A673 (cell line): ENCODE measurements at regions not wholly inside any gene's neighbourhood (a gene's known extent, or its start where the extent isn't known, plus 50 kb on each side); places are given as distances from the start of the nearest gene placed in this dataset.
"Not testable (repeated sequence)": the region's sequence is repeated elsewhere in the genome, so short reads cannot be mapped to it uniquely, and the experiment has no call there.

ENCODE experiments used
- BruUV-seq: library from RNA; stranded (reverse); fragments of 400-500 nt; replicated peaks from 2 replicates; lab custom pipeline; 2021; lab: Mats Ljungman, UMichigan
- CTCF ChIA-PET: fragments of 300-600 bp; sonication (Branson Sonifier 250); formaldehyde crosslinking; loops from one replicate; lab custom pipeline; 2022; ENCODE audit warnings: antibody characterized with exemption; lab: Charles Lee
- POLR2A ChIA-PET: fragments of 300-600 bp; sonication (Branson Sonifier 250); formaldehyde crosslinking; loops from one replicate; lab custom pipeline; 2022; ENCODE audit warnings: antibody characterized with exemption; ENCODE audit not compliant: low non-redundant PET; lab: Charles Lee
- DNase-seq: peaks from one replicate; pipeline ENCODE4 v3.0.0-alpha.2; 2015; ENCODE audit warnings: low spot score
- H3K27ac ChIP-seq: fragments of 200-600 bp; sonication (generic); 2 replicates; pipeline ENCODE4 v1.5.1; 2016; ENCODE audit warnings: mixed run types, low read depth, mild to moderate bottlenecking, mixed read lengths, antibody characterized with exemption, low read length; ENCODE audit not compliant: poor library complexity, severe bottlenecking
- H3K27me3 ChIP-seq: fragments of 200-600 bp; sonication (generic); replicated peaks from 2 replicates; pipeline ENCODE4 v1.6.1; 2017; ENCODE audit warnings: mixed run types, low read depth, mild to moderate bottlenecking, mixed read lengths, antibody characterized with exemption, low read length; ENCODE audit not compliant: insufficient read depth, poor library complexity
- H3K36me3 ChIP-seq: fragments of 200-600 bp; sonication (generic); 2 replicates; pipeline ENCODE4 v1.6.1; 2016; ENCODE audit warnings: mixed run types, mild to moderate bottlenecking, mixed read lengths, antibody characterized with exemption, low read length; ENCODE audit not compliant: insufficient read depth, poor library complexity, severe bottlenecking
- H3K4me1 ChIP-seq: fragments of 200-600 bp; sonication (generic); 2 replicates; pipeline ENCODE4 v1.6.1; 2017; ENCODE audit warnings: mixed run types, mild to moderate bottlenecking, mixed read lengths, antibody characterized with exemption, low read length; ENCODE audit not compliant: insufficient read depth, poor library complexity, severe bottlenecking
- H3K4me3 ChIP-seq: fragments of 200-600 bp; sonication (generic); 2 replicates; pipeline ENCODE4 v1.5.1; 2016; ENCODE audit warnings: low read depth, mixed run types, mild to moderate bottlenecking, mixed read lengths, low read length; ENCODE audit not compliant: poor library complexity, severe bottlenecking
- H3K9me3 ChIP-seq: fragments of 200-600 bp; sonication (generic); 2 replicates; pipeline ENCODE4 v1.6.1; 2016; ENCODE audit warnings: mixed run types, low read depth, mild to moderate bottlenecking, mixed read lengths, antibody characterized with exemption, low read length; ENCODE audit not compliant: poor library complexity, severe bottlenecking
- CTCF ChIP-seq: fragments of 300-800, 200-600 bp; sonication (generic); conservative IDR thresholded peaks from 2 replicates; pipeline ENCODE4 v1.5.1; 2017; ENCODE audit warnings: low read depth, mild to moderate bottlenecking, antibody characterized with exemption, low read length, moderate library complexity, mixed read lengths
- intact Hi-C: fragments of 100-400 bp; cut with micrococcal nuclease; formaldehyde crosslinking; loops from one replicate; pipeline ENCODE4 v1.10.0; 2022; ENCODE audit not compliant: unreplicated experiment

DNA sequence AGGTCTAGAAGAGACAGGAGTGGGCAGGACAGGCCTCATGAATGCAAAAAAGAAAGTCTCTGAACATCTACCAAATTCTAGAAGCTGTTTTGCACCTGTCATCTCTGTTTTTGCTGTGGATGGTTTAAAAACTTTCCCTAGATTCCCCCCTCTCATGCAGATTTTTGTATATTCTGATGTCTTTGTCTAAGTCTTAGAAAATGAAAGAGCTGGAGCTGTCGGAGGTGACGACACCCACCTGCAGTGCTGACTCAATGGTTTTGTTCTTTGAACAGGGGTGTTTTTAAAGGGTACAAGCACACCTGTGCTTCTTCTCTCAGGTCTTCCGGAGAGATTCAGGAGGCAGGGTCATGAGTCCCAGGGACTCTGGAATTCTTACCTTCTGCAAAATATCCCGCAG is 128.2 kb upstream of the ALDH3B2 start:
- H3K27ac ChIP-seq, H3K4me1 ChIP-seq, H3K9me3 ChIP-seq, DNase-seq, CTCF ChIA-PET, BruUV-seq, H3K36me3 ChIP-seq, H3K4me3 ChIP-seq, POLR2A ChIA-PET, H3K27me3 ChIP-seq: not testable (repeated sequence)
- intact Hi-C loops: loop anchor here (5.0 kb wide), 1 partner anchor 170 kb away; no protein-coding TSS in a partner anchor

GRCh38 chr11:67801397-67801796 is 127.0 kb upstream of the ALDH3B2 start:
- intact Hi-C loops: loop anchor here (5.0 kb wide), 1 partner anchor 169 kb away; no protein-coding TSS in a partner anchor
- H3K9me3 ChIP-seq, POLR2A ChIA-PET, H3K4me1 ChIP-seq, DNase-seq, CTCF ChIA-PET, H3K4me3 ChIP-seq, H3K27ac ChIP-seq, BruUV-seq, H3K36me3 ChIP-seq, H3K27me3 ChIP-seq: not testable (repeated sequence)

GRCh38 chr11:67800591-67800990 is 126.2 kb upstream of the ALDH3B2 start:
- CTCF ChIA-PET, H3K9me3 ChIP-seq, H3K4me1 ChIP-seq, H3K27ac ChIP-seq, POLR2A ChIA-PET, DNase-seq, H3K4me3 ChIP-seq, H3K36me3 ChIP-seq, H3K27me3 ChIP-seq, BruUV-seq: not testable (repeated sequence)
- intact Hi-C loops: loop anchor here (5.0 kb wide), 1 partner anchor 168 kb away; no protein-coding TSS in a partner anchor

DNA sequence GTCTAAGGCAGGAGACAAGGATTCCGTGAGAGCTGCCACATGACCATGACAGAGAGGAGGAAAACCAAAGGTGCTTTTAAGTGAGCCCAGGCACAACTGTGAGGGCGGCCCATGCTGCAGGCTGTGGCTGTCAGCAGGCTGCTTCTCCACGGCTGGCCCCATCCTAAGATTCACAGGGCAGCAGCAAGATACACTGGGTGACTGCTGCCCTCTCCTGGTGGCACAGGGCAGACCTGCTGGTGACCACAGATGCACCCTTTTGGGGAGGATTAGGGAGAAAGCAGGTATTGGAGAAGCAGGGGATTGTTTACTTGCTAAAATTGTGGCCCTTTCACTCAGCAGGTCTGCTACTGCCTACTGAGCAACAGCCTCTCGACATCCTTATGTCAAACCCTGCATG is 125.4 kb upstream of the ALDH3B2 start:
- H3K9me3 ChIP-seq, DNase-seq, BruUV-seq, H3K4me3 ChIP-seq, H3K27me3 ChIP-seq, H3K36me3 ChIP-seq, H3K4me1 ChIP-seq, POLR2A ChIA-PET, CTCF ChIA-PET, H3K27ac ChIP-seq: not testable (repeated sequence)
- intact Hi-C loops: loop anchor here (5.0 kb wide), 1 partner anchor 168 kb away; no protein-coding TSS in a partner anchor
- peak; percentile 53 for TF ChIP-seq CTCF

GRCh38 chr11:67797726-67798521 is 123.5 kb upstream of the ALDH3B2 start:
- H3K4me1 ChIP-seq, POLR2A ChIA-PET, intact Hi-C loops, CTCF ChIA-PET, H3K27me3 ChIP-seq, DNase-seq, H3K36me3 ChIP-seq, BruUV-seq, H3K4me3 ChIP-seq, H3K27ac ChIP-seq, H3K9me3 ChIP-seq: not testable (repeated sequence)
